Frontal cortex (tissue), 3 donors: ENCODE measurements at regions not wholly inside any gene's neighbourhood (a gene's known extent, or its start where the extent isn't known, plus 50 kb on each side); places are given as distances from the start of the nearest gene placed in this dataset.

Source experiments
- DNase-seq, 2 donors: peaks; one replicate each; pipeline ENCODE4 v3.0.0; 2012; ENCODE audit warnings: low spot score in 2 of 2
- FAIRE-seq: peaks from 2 replicates; lab custom pipeline; 2012; peaks lifted over from hg19 to GRCh38; lab: Jason Lieb, UNC
- donor health status: control.
- donor health status: control.
- donor health status: control.

- FAIRE-seq (no peak), DNase-seq (no peak)
Observed at GRCh38 chr3:180092889-180093288, 56.2 kb upstream of the PEX5L start.

GRCh38 chr3:180093535-180093934 is 56.8 kb upstream of the PEX5L start:
- no peak for DNase-seq

GRCh38 chr3:180097626-180098025 is 60.9 kb upstream of the PEX5L start:
- no peak for FAIRE-seq
- no peak for DNase-seq

More at GRCh38 chr3:180093535-180093934, 56.8 kb upstream of the PEX5L start:
- no peak for FAIRE-seq

- DNase-seq (no peak), FAIRE-seq (no peak)
Observed at GRCh38 chr3:180102134-180102533, 65.4 kb upstream of the PEX5L start.

GRCh38 chr3:180102604-180103003 is 65.9 kb upstream of the PEX5L start:
- no peak for FAIRE-seq

GRCh38 chr3:180116203-180116602 is 79.5 kb upstream of the PEX5L start:
- FAIRE-seq (no peak), DNase-seq (no peak)

More at GRCh38 chr3:180102604-180103003, 65.9 kb upstream of the PEX5L start:
- DNase-seq = no peak

GRCh38 chr3:180116658-180117057 is 79.9 kb upstream of the PEX5L start:
- FAIRE-seq (no peak), DNase-seq (no peak)

GRCh38 chr3:180117381-180118163 is 80.8 kb upstream of the PEX5L start:
- no peak for FAIRE-seq

GRCh38 chr3:180119567-180119966 is 82.8 kb upstream of the PEX5L start:
- DNase-seq (no peak), FAIRE-seq (no peak)

More at GRCh38 chr3:180117381-180118163, 80.8 kb upstream of the PEX5L start:
- no peak for DNase-seq

GRCh38 chr3:180123928-180124327 is 87.2 kb upstream of the PEX5L start:
- no peak for DNase-seq
- no peak for FAIRE-seq

- FAIRE-seq = no peak
- no peak for DNase-seq
Observed at GRCh38 chr3:180131169-180131568, 94.4 kb upstream of the PEX5L start.

GRCh38 chr3:180135101-180135500 is 98.4 kb upstream of the PEX5L start:
- FAIRE-seq = no peak
- no peak for DNase-seq

GRCh38 chr3:180138871-180139270 is 102.1 kb upstream of the PEX5L start:
- DNase-seq = no peak

GRCh38 chr3:180142041-180142440 is 105.3 kb upstream of the PEX5L start:
- DNase-seq (no peak), FAIRE-seq (no peak)

More at GRCh38 chr3:180138871-180139270, 102.1 kb upstream of the PEX5L start:
- FAIRE-seq = no peak

- DNase-seq = no peak
- no peak for FAIRE-seq
Observed at GRCh38 chr3:180142472-180142871, 105.7 kb upstream of the PEX5L start.

GRCh38 chr3:180161770-180162169 is 125.0 kb upstream of the PEX5L start:
- no peak for FAIRE-seq

GRCh38 chr3:180175572-180175971 is 138.8 kb upstream of the PEX5L start:
- DNase-seq (no peak), FAIRE-seq (no peak)

More at GRCh38 chr3:180161770-180162169, 125.0 kb upstream of the PEX5L start:
- DNase-seq = no peak

GRCh38 chr3:180176059-180176458 is 139.3 kb upstream of the PEX5L start:
- no peak for FAIRE-seq

GRCh38 chr3:180177255-180177654 is 140.5 kb upstream of the PEX5L start:
- DNase-seq (no peak), FAIRE-seq (no peak)

More at GRCh38 chr3:180176059-180176458, 139.3 kb upstream of the PEX5L start:
- DNase-seq = no peak

- no peak for FAIRE-seq
- no peak for DNase-seq
Observed at GRCh38 chr3:180179562-180179961, 142.8 kb upstream of the PEX5L start.

- FAIRE-seq (no peak), DNase-seq (no peak)
Observed at GRCh38 chr3:180180795-180181194, 144.1 kb upstream of the PEX5L start.

- DNase-seq (no peak), FAIRE-seq (no peak)
Observed at GRCh38 chr3:180181387-180181786, 144.7 kb upstream of the PEX5L start.
